Right ventricle myocardium superior (tissue), 1 donor: ENCODE measurements at regions not wholly inside any gene's neighbourhood (a gene's known extent, or its start where the extent isn't known, plus 50 kb on each side); places are given as distances from the start of the nearest gene placed in this dataset.
"Not testable (repeated sequence)": the region's sequence is repeated elsewhere in the genome, so short reads cannot be mapped to it uniquely, and the experiment has no call there.

Source experiments
- ATAC-seq: fragments of 200-7000 bp; cut with Tn5 transposase; one replicate; pipeline ENCODE4 v1.9.1; 2020; ENCODE audit warnings: mild to moderate bottlenecking; ENCODE audit not compliant: poor library complexity
- DNase-seq: peaks from one replicate; pipeline ENCODE4 v3.0.0-alpha.2; 2020
- intact Hi-C: fragments of 100-400 bp; cut with DNase I; formaldehyde crosslinking; loops from one replicate; pipeline ENCODE4 v1.11.2; 2022
- donor health status: DM: no; HTN: yes; CAD: no; lungs with severe emphysema.

- DNase-seq (no peak), ATAC-seq (no peak)
- intact Hi-C loops: no loop called here
These were observed 300.9 kb downstream of the BCOR start for GRCh38 chrX:39796856-39797255.

- DNase-seq, ATAC-seq, intact Hi-C loops: not testable (repeated sequence)
These were observed 299.3 kb downstream of the BCOR start for GRCh38 chrX:39798488-39798887.

- intact Hi-C loops: no loop called here
- DNase-seq (no peak), ATAC-seq (peak; percentile 38)
These were observed 295.4 kb downstream of the BCOR start for GRCh38 chrX:39802354-39802753.

GRCh38 chrX:39802908-39803307, 294.9 kb downstream of the BCOR start:
- DNase-seq (no peak), ATAC-seq (no peak)
- intact Hi-C loops: no loop called here

- no peak for DNase-seq
- no peak for ATAC-seq
- intact Hi-C loops: no loop called here
These were observed 292.7 kb downstream of the BCOR start for GRCh38 chrX:39805022-39805421.

GRCh38 chrX:39805825-39806224, 291.9 kb downstream of the BCOR start:
- intact Hi-C loops: no loop called here
- no peak for DNase-seq
- no peak for ATAC-seq

- no peak for DNase-seq
- intact Hi-C loops: no loop called here
- ATAC-seq: peak; percentile 39
These were observed 289.3 kb downstream of the BCOR start for GRCh38 chrX:39808471-39808917.

- ATAC-seq: no peak
- intact Hi-C loops: no loop called here
- DNase-seq: no peak
These were observed 288.4 kb downstream of the BCOR start for GRCh38 chrX:39809331-39809730.

- ATAC-seq: no peak
These were observed 286.9 kb downstream of the BCOR start for GRCh38 chrX:39810901-39811300.

GRCh38 chrX:39811376-39811775, 286.4 kb downstream of the BCOR start:
- DNase-seq (no peak), ATAC-seq (no peak)
- intact Hi-C loops: loop anchor here (10.0 kb wide), 5 partner anchors 77 to 453 kb away; partner anchors contain the start of gene BCOR

More at GRCh38 chrX:39810901-39811300, 286.9 kb downstream of the BCOR start:
- intact Hi-C loops: loop anchor here (10.0 kb wide), 5 partner anchors 76 to 454 kb away; partner anchors contain the start of gene BCOR
- DNase-seq: no peak

- peak; percentile 91 for ATAC-seq
- intact Hi-C loops: loop anchor here (10.0 kb wide), 5 partner anchors 79 to 451 kb away; partner anchors contain the start of gene BCOR
- DNase-seq: peak; percentile 86
These were observed 284.0 kb downstream of the BCOR start for GRCh38 chrX:39813631-39814277.

- intact Hi-C loops: loop anchor here (10.0 kb wide), 5 partner anchors 80 to 450 kb away; partner anchors contain the start of gene BCOR
- DNase-seq (no peak), ATAC-seq (peak; percentile 53)
These were observed 283.4 kb downstream of the BCOR start for GRCh38 chrX:39814391-39814790.

- DNase-seq (no peak), ATAC-seq (no peak)
- intact Hi-C loops: loop anchor here (10.0 kb wide), 5 partner anchors 81 to 449 kb away; partner anchors contain the start of gene BCOR
These were observed 282.1 kb downstream of the BCOR start for GRCh38 chrX:39815631-39816030.

GRCh38 chrX:39816871-39817731, 280.7 kb downstream of the BCOR start:
- ATAC-seq: no peak
- no peak for DNase-seq
- intact Hi-C loops: loop anchor here (10.0 kb wide), 5 partner anchors 82 to 448 kb away; partner anchors contain the start of gene BCOR

- no peak for DNase-seq
- ATAC-seq: no peak
- intact Hi-C loops: loop anchor here (10.0 kb wide), 5 partner anchors 83 to 447 kb away; partner anchors contain the start of gene BCOR
These were observed 279.8 kb downstream of the BCOR start for GRCh38 chrX:39817754-39818470.

GRCh38 chrX:39818750-39819149, 279.0 kb downstream of the BCOR start:
- no peak for ATAC-seq
- DNase-seq: no peak
- intact Hi-C loops: loop anchor here (10.0 kb wide), 5 partner anchors 84 to 446 kb away; partner anchors contain the start of gene BCOR

GRCh38 chrX:39819921-39820849, 277.6 kb downstream of the BCOR start:
- intact Hi-C loops: loop anchor here (10.0 kb wide), 5 partner anchors 85 to 445 kb away; partner anchors contain the start of gene BCOR
- ATAC-seq (peak; percentile 40), DNase-seq (peak; percentile 44)
